Erythroblast (primary cell): ENCODE measurements at regions not wholly inside any gene's neighbourhood (a gene's known extent, or its start where the extent isn't known, plus 50 kb on each side); places are given as distances from the start of the nearest gene placed in this dataset.
"Not testable (repeated sequence)": the region's sequence is repeated elsewhere in the genome, so short reads cannot be mapped to it uniquely, and the experiment has no call there.

Experiments used
- GATA1 ChIP-seq: IDR thresholded peaks from 2 replicates; pipeline ENCODE4 v1.6.1; 2011; ENCODE audit warnings: low read depth, mild to moderate bottlenecking, control low read depth, low read length, moderate library complexity
- POLR2A ChIP-seq: IDR thresholded peaks from 2 replicates; pipeline ENCODE4 v1.6.1; 2011; ENCODE audit warnings: mild to moderate bottlenecking, low read length

GRCh38 chr5:44531756-44532155 is 142.5 kb upstream of the FGF10 start:
- TF ChIP-seq POLR2A, GATA1: not testable (repeated sequence)
